ENCODE measurements at regions not wholly inside any gene's neighbourhood (a gene's known extent, or its start where the extent isn't known, plus 50 kb on each side); places are given as distances from the start of the nearest gene placed in this dataset.
A peak's percentile ranks its signal among the peaks of the same experiment; 100 is the strongest.

- intact Hi-C loops (cut with micrococcal nuclease) = no loop called here
- H3K9me3 Mint-ChIP-seq = no peaks in the 10 kb centered on the region
- H3K27me3 Mint-ChIP-seq = peaks cover 8% of the 10 kb centered on the region
- peaks cover 9% of the 10 kb centered on the region for H3K4me1 Mint-ChIP-seq (ENCODE audit: low read depth)
- H3K36me3 Mint-ChIP-seq (ENCODE audit: low read depth) = no peaks in the 10 kb centered on the region
- no peak overlapping the region for H3K4me3 Mint-ChIP-seq
- no peak overlapping the region for H3K27ac Mint-ChIP-seq
Measured at GRCh38 chr1:25062621-25063255, 132.7 kb upstream of the RUNX3 start.

DNA sequence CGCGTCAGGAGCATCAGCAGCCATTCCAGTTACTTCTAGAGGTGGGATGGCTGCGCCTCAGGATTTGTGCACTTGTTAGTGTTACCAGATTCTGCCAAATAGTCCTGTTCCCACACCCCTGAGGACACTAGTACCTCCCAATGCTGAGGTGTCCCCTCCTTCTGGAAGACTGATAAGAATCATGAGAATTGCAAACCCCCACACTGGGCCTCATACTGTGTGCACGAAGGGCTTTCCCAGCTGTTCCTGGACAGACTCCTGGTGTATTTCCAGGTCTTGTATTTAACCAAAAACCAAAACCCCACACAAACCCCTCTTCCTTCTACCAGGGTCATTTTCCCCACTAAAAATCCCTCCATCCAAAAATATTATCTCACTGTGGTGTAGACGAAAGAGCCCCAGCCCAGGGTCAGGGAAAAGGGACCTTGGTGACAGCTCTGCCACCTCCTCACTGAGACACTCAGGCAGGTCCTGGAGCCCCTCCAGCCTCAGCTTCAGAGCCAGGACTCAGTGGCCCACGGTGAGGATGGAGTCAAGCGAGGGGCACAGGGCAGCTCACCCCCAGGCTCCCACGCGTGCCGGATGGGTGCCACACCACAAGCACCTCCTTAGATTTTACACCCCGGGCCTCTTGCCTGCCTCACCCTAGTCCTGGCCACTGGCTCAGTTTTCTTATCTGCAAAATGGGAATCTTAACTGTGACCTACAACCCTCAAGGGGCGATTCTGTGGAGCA lies 131.4 kb upstream of the RUNX3 start:
- intact Hi-C loops (cut with micrococcal nuclease) = no loop called here
- Mint-ChIP-seq H3K4me1 (ENCODE audit: low read depth) (peaks cover 9% of the 10 kb centered on the region), H3K36me3 (ENCODE audit: low read depth) (no peaks in the 10 kb centered on the region), H3K27ac (no peak overlapping the region), H3K27me3 (peaks cover 5% of the 10 kb centered on the region), H3K9me3 (no peaks in the 10 kb centered on the region), H3K4me3 (no peak overlapping the region)

- H3K4me3 Mint-ChIP-seq = no peak overlapping the region
- H3K4me1 Mint-ChIP-seq (ENCODE audit: low read depth) = peaks cover 14% of the 10 kb centered on the region
- H3K36me3 Mint-ChIP-seq (ENCODE audit: low read depth) = no peaks in the 10 kb centered on the region
- peaks cover 26% of the 10 kb centered on the region for H3K27me3 Mint-ChIP-seq
- no peaks in the 10 kb centered on the region for H3K9me3 Mint-ChIP-seq
- no peak overlapping the region for H3K27ac Mint-ChIP-seq
- intact Hi-C loops (cut with micrococcal nuclease) = no loop called here
Measured at GRCh38 chr1:25057188-25057587, 127.1 kb upstream of the RUNX3 start.

DNA sequence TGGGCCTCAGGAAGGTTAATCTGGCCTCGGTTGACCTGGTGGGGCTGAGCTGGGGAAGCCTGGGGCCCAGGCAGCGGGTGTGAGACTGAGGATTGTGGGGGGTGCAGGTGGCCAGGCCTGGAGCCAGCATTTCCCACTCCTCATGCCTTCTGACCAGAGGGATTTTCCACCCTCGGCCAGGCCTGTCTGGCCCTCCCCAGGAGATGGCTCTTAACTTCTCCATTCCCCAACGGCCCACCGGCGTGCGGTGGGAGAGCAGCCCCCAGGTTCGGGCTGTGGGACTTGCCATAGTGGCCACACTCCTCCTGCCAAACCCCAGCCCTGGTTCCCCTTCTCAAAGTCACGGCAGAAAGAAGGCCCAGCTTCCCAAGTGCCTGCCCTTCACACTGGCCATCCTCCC lies 126.5 kb upstream of the RUNX3 start:
- Mint-ChIP-seq H3K4me1 (ENCODE audit: low read depth) (peaks cover 14% of the 10 kb centered on the region), H3K4me3 (no peak overlapping the region), H3K27ac (no peak overlapping the region), H3K27me3 (peaks cover 26% of the 10 kb centered on the region), H3K36me3 (ENCODE audit: low read depth) (no peaks in the 10 kb centered on the region), H3K9me3 (no peaks in the 10 kb centered on the region)
- intact Hi-C loops (cut with micrococcal nuclease) = no loop called here

DNA sequence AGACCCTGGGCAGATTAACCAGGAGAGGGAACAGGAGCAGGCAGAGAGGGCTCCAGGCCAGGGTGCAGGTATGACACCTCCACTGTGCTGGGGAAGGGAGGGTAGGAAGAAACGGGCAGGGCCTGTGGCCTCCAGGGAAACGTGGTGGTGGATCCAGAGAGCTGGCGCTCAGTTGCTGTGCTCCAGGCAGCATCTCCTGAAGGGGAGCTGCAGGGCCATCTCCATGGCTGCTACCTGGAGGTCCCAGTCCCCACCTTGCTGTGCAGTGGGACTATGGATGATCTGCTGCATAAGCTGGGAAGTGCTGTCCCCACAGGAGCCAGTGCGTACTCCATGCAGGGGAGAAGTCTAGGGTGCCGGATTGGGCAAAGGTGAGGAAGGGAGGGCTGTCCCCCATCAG lies 125.9 kb upstream of the RUNX3 start:
- H3K9me3 Mint-ChIP-seq = no peaks in the 10 kb centered on the region

GRCh38 chr1:25055324-25055780 lies 125.3 kb upstream of the RUNX3 start:
- Mint-ChIP-seq H3K9me3 (no peaks in the 10 kb centered on the region), H3K27me3 (peaks cover 26% of the 10 kb centered on the region), H3K4me1 (ENCODE audit: low read depth) (peaks cover 14% of the 10 kb centered on the region), H3K4me3 (no peak overlapping the region), H3K27ac (peak overlapping the region; percentile 30), H3K36me3 (ENCODE audit: low read depth) (no peaks in the 10 kb centered on the region)
- intact Hi-C loops (cut with micrococcal nuclease) = no loop called here

More for the DNA sequence above, 125.9 kb upstream of the RUNX3 start:
- H3K4me1 Mint-ChIP-seq (ENCODE audit: low read depth) = peaks cover 14% of the 10 kb centered on the region
- intact Hi-C loops (cut with micrococcal nuclease) = no loop called here
- H3K36me3 Mint-ChIP-seq (ENCODE audit: low read depth) = no peaks in the 10 kb centered on the region
- H3K4me3 Mint-ChIP-seq = no peak overlapping the region
- peak overlapping the region; percentile 30 for H3K27ac Mint-ChIP-seq
- peaks cover 26% of the 10 kb centered on the region for H3K27me3 Mint-ChIP-seq

- Mint-ChIP-seq H3K27me3 (peaks cover 26% of the 10 kb centered on the region), H3K4me3 (no peak overlapping the region), H3K4me1 (ENCODE audit: low read depth) (peaks cover 14% of the 10 kb centered on the region), H3K36me3 (ENCODE audit: low read depth) (no peaks in the 10 kb centered on the region), H3K27ac (peak overlapping the region; percentile 33), H3K9me3 (no peaks in the 10 kb centered on the region)
- intact Hi-C loops (cut with micrococcal nuclease) = no loop called here
Measured at GRCh38 chr1:25054526-25055323, 124.6 kb upstream of the RUNX3 start.

- Mint-ChIP-seq H3K27me3 (peaks cover 29% of the 10 kb centered on the region), H3K27ac (no peak overlapping the region)
Measured at GRCh38 chr1:25053576-25054250, 123.6 kb upstream of the RUNX3 start.

DNA sequence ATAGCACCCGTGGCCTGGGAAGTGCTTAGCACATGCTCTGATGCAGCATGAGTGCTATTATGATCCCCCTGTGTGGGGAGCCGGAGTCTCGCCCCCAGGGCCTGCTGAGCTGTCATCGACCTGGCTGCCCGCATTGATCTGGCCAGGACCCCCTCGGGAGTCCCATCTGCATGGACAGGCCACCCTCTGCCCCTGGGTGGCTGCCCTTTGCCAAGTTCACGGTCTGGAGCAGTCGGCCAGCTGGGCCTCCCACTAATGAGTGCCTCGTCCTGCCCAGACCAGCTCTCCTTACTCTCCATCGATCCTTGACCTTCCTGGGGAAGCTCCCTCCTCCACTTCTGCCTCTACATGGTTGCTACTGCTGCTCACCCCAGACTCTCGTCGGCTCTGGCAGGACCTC lies 121.8 kb upstream of the RUNX3 start:
- no peaks in the 10 kb centered on the region for H3K36me3 Mint-ChIP-seq (ENCODE audit: low read depth)
- intact Hi-C loops (cut with micrococcal nuclease) = no loop called here
- H3K4me3 Mint-ChIP-seq = no peak overlapping the region
- H3K9me3 Mint-ChIP-seq = no peaks in the 10 kb centered on the region
- H3K27ac Mint-ChIP-seq = no peak overlapping the region
- H3K27me3 Mint-ChIP-seq = peaks cover 29% of the 10 kb centered on the region
- peaks cover 16% of the 10 kb centered on the region for H3K4me1 Mint-ChIP-seq (ENCODE audit: low read depth)

More at GRCh38 chr1:25053576-25054250, 123.6 kb upstream of the RUNX3 start:
- H3K36me3 Mint-ChIP-seq (ENCODE audit: low read depth) = no peaks in the 10 kb centered on the region
- H3K9me3 Mint-ChIP-seq = no peaks in the 10 kb centered on the region
- H3K4me3 Mint-ChIP-seq = no peak overlapping the region
- intact Hi-C loops (cut with micrococcal nuclease) = no loop called here
- H3K4me1 Mint-ChIP-seq (ENCODE audit: low read depth) = peaks cover 14% of the 10 kb centered on the region

DNA sequence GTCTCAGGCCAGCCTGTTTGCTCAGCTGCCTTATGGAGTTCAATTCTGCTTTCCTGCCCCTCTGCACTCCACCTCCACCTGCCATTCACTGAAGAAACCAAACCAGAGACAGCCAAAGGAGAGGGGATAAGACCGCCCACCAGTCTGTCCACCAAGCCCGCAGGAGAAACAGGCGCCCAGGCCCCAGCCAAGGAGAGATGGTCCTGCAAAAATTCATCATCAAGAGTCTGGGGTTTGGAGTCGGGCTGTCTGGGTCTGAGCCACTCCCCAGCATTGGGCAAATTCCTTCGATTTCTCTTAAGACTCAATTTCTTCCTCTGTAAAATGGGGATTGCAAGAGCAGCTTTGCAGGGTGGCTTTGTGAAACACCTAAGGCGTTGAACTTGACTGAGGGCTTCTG lies 121.4 kb upstream of the RUNX3 start:
- no peak overlapping the region for H3K4me3 Mint-ChIP-seq
- H3K9me3 Mint-ChIP-seq = no peaks in the 10 kb centered on the region
- H3K36me3 Mint-ChIP-seq (ENCODE audit: low read depth) = no peaks in the 10 kb centered on the region
- intact Hi-C loops (cut with micrococcal nuclease) = no loop called here
- H3K27me3 Mint-ChIP-seq = peaks cover 29% of the 10 kb centered on the region
- H3K4me1 Mint-ChIP-seq (ENCODE audit: low read depth) = peaks cover 19% of the 10 kb centered on the region
- H3K27ac Mint-ChIP-seq = no peak overlapping the region

- H3K36me3 Mint-ChIP-seq (ENCODE audit: low read depth) = no peaks in the 10 kb centered on the region
- no peak overlapping the region for H3K4me3 Mint-ChIP-seq
- H3K9me3 Mint-ChIP-seq = no peaks in the 10 kb centered on the region
- no peak overlapping the region for H3K27ac Mint-ChIP-seq
- H3K4me1 Mint-ChIP-seq (ENCODE audit: low read depth) = peaks cover 19% of the 10 kb centered on the region
- H3K27me3 Mint-ChIP-seq = peaks cover 23% of the 10 kb centered on the region
- intact Hi-C loops (cut with micrococcal nuclease) = no loop called here
Measured at GRCh38 chr1:25050165-25050564, 120.1 kb upstream of the RUNX3 start.

DNA sequence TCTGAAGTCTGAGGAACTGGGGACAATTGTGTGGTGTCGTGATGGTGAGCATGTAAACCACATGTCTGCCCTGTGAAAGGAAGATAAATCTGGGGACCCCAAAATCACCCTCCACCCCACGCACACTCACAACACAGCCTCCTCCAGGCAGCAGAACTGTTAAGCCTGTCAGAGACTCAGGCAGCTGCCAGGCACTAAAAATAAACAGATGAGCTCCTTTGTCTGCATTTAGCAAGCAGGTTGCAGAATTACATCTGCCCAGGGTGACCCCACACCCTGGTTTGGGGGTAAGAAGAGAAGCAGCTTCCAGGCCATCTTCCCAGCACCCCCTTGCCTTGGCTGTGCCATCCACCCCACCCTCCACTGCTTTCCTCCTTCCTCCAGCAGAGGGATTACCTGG lies 119.1 kb upstream of the RUNX3 start:
- peaks cover 17% of the 10 kb centered on the region for H3K27me3 Mint-ChIP-seq
- intact Hi-C loops (cut with micrococcal nuclease) = no loop called here
- H3K4me3 Mint-ChIP-seq = no peak overlapping the region
- H3K36me3 Mint-ChIP-seq (ENCODE audit: low read depth) = no peaks in the 10 kb centered on the region
- H3K9me3 Mint-ChIP-seq = no peaks in the 10 kb centered on the region
- H3K27ac Mint-ChIP-seq = no peak overlapping the region
- peaks cover 11% of the 10 kb centered on the region for H3K4me1 Mint-ChIP-seq (ENCODE audit: low read depth)

GRCh38 chr1:25048728-25049127 lies 118.7 kb upstream of the RUNX3 start:
- H3K36me3 Mint-ChIP-seq (ENCODE audit: low read depth) = no peaks in the 10 kb centered on the region
- peaks cover 15% of the 10 kb centered on the region for H3K27me3 Mint-ChIP-seq
- intact Hi-C loops (cut with micrococcal nuclease) = no loop called here
- no peaks in the 10 kb centered on the region for H3K9me3 Mint-ChIP-seq
- H3K4me3 Mint-ChIP-seq = no peak overlapping the region
- H3K4me1 Mint-ChIP-seq (ENCODE audit: low read depth) = peaks cover 7% of the 10 kb centered on the region
- H3K27ac Mint-ChIP-seq = no peak overlapping the region
